Hepatocyte (in vitro differentiated cells): ENCODE measurements at regions not wholly inside any gene's neighbourhood (a gene's known extent, or its start where the extent isn't known, plus 50 kb on each side); places are given as distances from the start of the nearest gene placed in this dataset.

Experiments
- DNase-seq: peaks from one replicate; pipeline ENCODE4 v3.0.0-alpha.2; 2016; ENCODE audit warnings: low spot score
- H2AFZ ChIP-seq: fragments of 200-600 bp; sonication (generic); 2 replicates; pipeline ENCODE4 v1.6.0; 2016; ENCODE audit warnings: antibody characterized with exemption, mild to moderate bottlenecking
- H3K27ac ChIP-seq: fragments of 200-600 bp; sonication (generic); 2 replicates; pipeline ENCODE4 v1.5.1; 2016; ENCODE audit warnings: mild to moderate bottlenecking
- H3K27me3 ChIP-seq: fragments of 200-600 bp; sonication (generic); 2 replicates; pipeline ENCODE4 v1.6.1; 2016
- H3K36me3 ChIP-seq: fragments of 200-600 bp; sonication (generic); replicated peaks from 2 replicates; pipeline ENCODE4 v1.5.1; 2016; ENCODE audit warnings: low read depth; ENCODE audit not compliant: insufficient read depth
- H3K4me1 ChIP-seq: fragments of 200-600 bp; sonication (generic); 2 replicates; pipeline ENCODE4 v1.5.1; 2016; ENCODE audit warnings: mild to moderate bottlenecking, moderate library complexity; ENCODE audit not compliant: insufficient read depth
- H3K4me2 ChIP-seq: fragments of 200-600 bp; sonication (generic); 2 replicates; pipeline ENCODE4 v1.6.0; 2016
- H3K4me3 ChIP-seq: fragments of 200-600 bp; sonication (generic); 2 replicates; pipeline ENCODE4 v1.5.1; 2016; ENCODE audit warnings: mild to moderate bottlenecking
- H3K79me2 ChIP-seq: fragments of 200-600 bp; sonication (generic); 2 replicates; pipeline ENCODE4 v1.6.0; 2017; ENCODE audit warnings: mild to moderate bottlenecking
- H3K9me2 ChIP-seq: fragments of 200-600 bp; sonication (generic); replicated peaks from 2 replicates; pipeline ENCODE4 v1.6.0; 2017; ENCODE audit warnings: mild to moderate bottlenecking; ENCODE audit not compliant: insufficient read depth
- H3K9me3 ChIP-seq: fragments of 200-600 bp; sonication (generic); 2 replicates; pipeline ENCODE4 v1.5.1; 2016; ENCODE audit warnings: low read depth, mild to moderate bottlenecking
- H4K20me1 ChIP-seq: fragments of 200-600 bp; sonication (generic); 2 replicates; pipeline ENCODE4 v1.6.0; 2016; ENCODE audit warnings: mild to moderate bottlenecking; ENCODE audit not compliant: insufficient read depth, poor library complexity, severe bottlenecking
- CTCF ChIP-seq: fragments of 200-600 bp; sonication (generic); IDR thresholded peaks from 2 replicates; pipeline ENCODE4 v1.5.1; 2016; ENCODE audit warnings: antibody characterized with exemption, mild to moderate bottlenecking; ENCODE audit not compliant: poor library complexity
- EZH2 ChIP-seq: fragments of 200-600 bp; sonication (generic); IDR thresholded peaks from 2 replicates; pipeline ENCODE4 v1.6.1; 2016; ENCODE audit warnings: antibody characterized with exemption, mild to moderate bottlenecking, borderline replicate concordance
- EZH2phosphoT487 ChIP-seq: fragments of 200-600 bp; sonication (generic); IDR thresholded peaks from one replicate; pipeline ENCODE4 v1.6.1; 2018; ENCODE audit warnings: antibody characterized with exemption, mild to moderate bottlenecking, low read depth, moderate library complexity; ENCODE audit not compliant: unreplicated experiment, severe bottlenecking
- WGBS: methylation state at CpG from one replicate; pipeline ENCODE4 v1.1.6; 2016; ENCODE audit warnings: low lambda C conversion rate; ENCODE audit errors: missing lambda C conversion rate; 5-methylcytosine and 5-hydroxymethylcytosine counted together

- peak overlapping the region; percentile 74 for H3K27ac ChIP-seq
- H2AFZ ChIP-seq = peak overlapping the region; percentile 19
These were observed 152.9 kb downstream of the SPP2 start for GRCh38 chr2:234203135-234203984.

GRCh38 chr2:234202601-234203000 is 152.1 kb downstream of the SPP2 start:
- no peaks in the 10 kb centered on the region for H3K9me3 ChIP-seq
- peak overlapping the region; percentile 74 for H3K27ac ChIP-seq
- no peaks in the 10 kb centered on the region for H3K27me3 ChIP-seq
- TF ChIP-seq EZH2 = no peak
- no peak for TF ChIP-seq EZH2phosphoT487
- WGBS = 88% methylated on average over 2 of the region's 2 CpGs
- H3K79me2 ChIP-seq = no peaks in the 10 kb centered on the region
- H3K4me2 ChIP-seq = peak overlapping the region; percentile 50
- H3K36me3 ChIP-seq = no peaks in the 10 kb centered on the region
- H4K20me1 ChIP-seq = no peaks in the 10 kb centered on the region
- H3K9me2 ChIP-seq = no peaks in the 10 kb centered on the region
- no peak overlapping the region for H3K4me3 ChIP-seq
- H3K4me1 ChIP-seq = no peaks in the 10 kb centered on the region
- H2AFZ ChIP-seq = no peak overlapping the region
- DNase-seq = no peak

More at GRCh38 chr2:234203135-234203984, 152.9 kb downstream of the SPP2 start:
- 66% methylated on average over 12 of the region's 12 CpGs for WGBS
- Histone ChIP-seq H3K4me2 (peak overlapping the region; percentile 50), H3K9me2 (no peaks in the 10 kb centered on the region), H3K4me3 (no peak overlapping the region), H3K27me3 (no peaks in the 10 kb centered on the region), H3K79me2 (no peaks in the 10 kb centered on the region), H3K4me1 (no peaks in the 10 kb centered on the region), H3K36me3 (no peaks in the 10 kb centered on the region), H4K20me1 (no peaks in the 10 kb centered on the region), H3K9me3 (no peaks in the 10 kb centered on the region)
- no peak for TF ChIP-seq CTCF
- no peak for TF ChIP-seq EZH2
- no peak for TF ChIP-seq EZH2phosphoT487
- DNase-seq = peak; percentile 75

- Histone ChIP-seq H3K79me2 (no peaks in the 10 kb centered on the region), H3K27me3 (no peaks in the 10 kb centered on the region), H3K27ac (no peak overlapping the region), H3K4me1 (no peaks in the 10 kb centered on the region), H3K4me2 (no peak overlapping the region), H3K9me2 (no peaks in the 10 kb centered on the region), H3K9me3 (no peaks in the 10 kb centered on the region), H3K4me3 (no peak overlapping the region), H2AFZ (no peak overlapping the region), H4K20me1 (no peaks in the 10 kb centered on the region), H3K36me3 (no peaks in the 10 kb centered on the region)
- DNase-seq = no peak
- 51% methylated on average over 3 of the region's 3 CpGs for WGBS
- TF ChIP-seq EZH2 (no peak), CTCF (no peak), EZH2phosphoT487 (no peak)
These were observed 149.5 kb downstream of the SPP2 start for GRCh38 chr2:234199996-234200395.

GRCh38 chr2:234198976-234199375 is 148.5 kb downstream of the SPP2 start:
- Histone ChIP-seq H3K27me3 (no peaks in the 10 kb centered on the region), H3K9me2 (no peaks in the 10 kb centered on the region), H3K4me1 (no peaks in the 10 kb centered on the region), H3K4me3 (no peak overlapping the region), H2AFZ (no peak overlapping the region), H3K27ac (no peak overlapping the region), H3K79me2 (no peaks in the 10 kb centered on the region), H3K4me2 (no peak overlapping the region), H3K9me3 (no peaks in the 10 kb centered on the region), H3K36me3 (no peaks in the 10 kb centered on the region), H4K20me1 (no peaks in the 10 kb centered on the region)
- WGBS = 75% methylated on average over 4 of the region's 4 CpGs
- TF ChIP-seq CTCF (no peak), EZH2phosphoT487 (no peak), EZH2 (no peak)
- DNase-seq = no peak
